SU-DHL-6 (cell line): ENCODE measurements at regions not wholly inside any gene's neighbourhood (a gene's known extent, or its start where the extent isn't known, plus 50 kb on each side); places are given as distances from the start of the nearest gene placed in this dataset.

Experiments
- H2AFZ ChIP-seq: fragments of 200-600 bp; sonication (generic); 2 replicates; pipeline ENCODE4 v1.6.1; 2014; ENCODE audit warnings: low read depth, mild to moderate bottlenecking, moderate library complexity, mixed read lengths, antibody characterized with exemption, low read length; ENCODE audit not compliant: severe bottlenecking
- H3F3A ChIP-seq: fragments of 200-600 bp; shearing (Covaris generic); 2 replicates; pipeline ENCODE4 v1.6.0; 2016; ENCODE audit warnings: antibody characterized with exemption, mild to moderate bottlenecking; ENCODE audit not compliant: insufficient read depth
- H3K27ac ChIP-seq: fragments of 200-600 bp; sonication (generic); 2 replicates; pipeline ENCODE4 v1.5.1; 2016; ENCODE audit warnings: low read depth, mild to moderate bottlenecking, low read length, moderate library complexity, mixed read lengths
- H3K27me3 ChIP-seq: fragments of 200-600 bp; sonication (generic), shearing (Covaris generic); 2 replicates; pipeline ENCODE4 v1.6.0; 2014; ENCODE audit warnings: mild to moderate bottlenecking, low read length
- H3K36me3 ChIP-seq: fragments of 200-600 bp; sonication (generic); 2 replicates; pipeline ENCODE4 v1.6.1; 2014; ENCODE audit warnings: mild to moderate bottlenecking, low read length, mixed read lengths
- H3K4me2 ChIP-seq: fragments of 300-600, 200-600 bp; shearing (Covaris generic), sonication (generic); 2 replicates; pipeline ENCODE4 v1.6.0; 2014; ENCODE audit warnings: low read length, low read depth, mild to moderate bottlenecking; ENCODE audit not compliant: poor library complexity, severe bottlenecking
- H3K4me3 ChIP-seq: fragments of 200-600 bp; sonication (generic); 2 replicates; pipeline ENCODE4 v1.5.1; 2014; ENCODE audit warnings: antibody characterized with exemption, low read length, mild to moderate bottlenecking, mixed read lengths; ENCODE audit not compliant: insufficient read depth, poor library complexity, severe bottlenecking
- H3K79me2 ChIP-seq: fragments of 200-600 bp; sonication (generic); 2 replicates; pipeline ENCODE4 v1.6.1; 2014; ENCODE audit warnings: mild to moderate bottlenecking, low read length, moderate library complexity; ENCODE audit not compliant: insufficient read depth
- H3K9ac ChIP-seq: fragments of 200-600 bp; sonication (generic); 2 replicates; pipeline ENCODE4 v1.7.0; 2014; ENCODE audit warnings: mild to moderate bottlenecking, low read length
- H3K9me2 ChIP-seq: fragments of 200-600 bp; sonication (generic); replicated peaks from 2 replicates; pipeline ENCODE4 v1.6.1; 2014; ENCODE audit warnings: low read length; ENCODE audit not compliant: insufficient read depth
- H3K9me3 ChIP-seq: fragments of 200-600 bp; sonication (generic); 2 replicates; pipeline ENCODE4 v1.6.1; 2014; ENCODE audit warnings: low read length, mixed read lengths; ENCODE audit not compliant: insufficient read depth
- H4K20me1 ChIP-seq: fragments of 200-600 bp; sonication (generic); 2 replicates; pipeline ENCODE4 v1.6.1; 2014; ENCODE audit warnings: low read depth, mild to moderate bottlenecking, antibody characterized with exemption, low read length, moderate library complexity, mixed read lengths
- EZH2phosphoT487 ChIP-seq: fragments of 200-600 bp; sonication (generic), shearing (Covaris generic); conservative IDR thresholded peaks from 2 replicates; pipeline ENCODE4 v1.6.1; 2018; ENCODE audit warnings: mild to moderate bottlenecking, antibody characterized with exemption, low read length, moderate library complexity, mixed read lengths
- TF ChIP-seq, protein P1 (sequence below): fragments of 200-600 bp; sonication (generic); IDR thresholded peaks from one replicate; pipeline ENCODE4 v1.5.1; 2017; ENCODE audit warnings: antibody characterized with exemption, mild to moderate bottlenecking, low read length, moderate library complexity; ENCODE audit not compliant: insufficient read depth, poor library complexity, severe bottlenecking

DNA sequence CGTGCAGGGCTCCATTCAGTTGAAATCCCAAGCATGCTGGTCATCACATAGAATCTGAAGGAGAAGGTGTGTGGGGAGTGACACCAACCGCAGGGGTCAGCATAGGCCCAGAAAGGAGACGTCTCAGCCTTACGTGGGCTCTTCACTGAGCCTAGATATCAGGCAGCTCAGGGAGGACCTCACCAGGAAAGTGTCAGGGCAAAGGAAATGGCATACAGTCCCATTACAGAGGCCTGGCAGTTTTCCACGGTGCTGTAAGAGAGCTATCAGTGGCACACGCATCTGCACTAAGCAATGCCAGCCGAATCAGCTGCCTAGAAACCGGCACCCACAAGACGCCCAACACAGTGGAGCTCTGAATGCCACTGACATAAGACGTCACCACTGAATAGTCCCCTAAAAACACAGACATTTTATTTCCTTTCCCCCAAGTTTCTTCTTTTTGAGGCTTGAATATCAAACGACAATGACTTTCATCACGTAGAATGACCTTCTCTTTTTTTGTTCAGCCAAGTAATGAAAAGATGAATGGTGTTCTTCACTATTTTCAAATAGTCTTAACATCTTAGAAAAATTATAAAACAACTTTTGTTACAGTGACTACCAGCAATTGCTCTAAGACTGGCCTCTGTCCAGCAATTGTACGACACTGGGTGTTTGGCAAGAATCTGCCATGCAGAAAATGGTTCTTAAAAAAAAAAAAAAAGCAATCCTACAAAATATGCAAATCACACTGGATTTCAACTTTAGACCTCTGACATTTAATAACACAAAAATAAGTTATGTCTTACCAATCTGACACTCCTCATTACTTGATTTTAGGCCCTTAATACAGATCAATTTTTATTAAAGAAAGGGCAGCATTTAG is 88.9 kb upstream of the FOXQ1 start:
- Histone ChIP-seq H3K9me2 (no peaks in the 10 kb centered on the region), H3K9ac (no peak overlapping the region), H3K4me2 (no peak overlapping the region), H3K27ac (no peak overlapping the region), H3K79me2 (no peaks in the 10 kb centered on the region), H4K20me1 (no peaks in the 10 kb centered on the region), H2AFZ (no peak overlapping the region), H3K27me3 (no peaks in the 10 kb centered on the region), H3K9me3 (no peaks in the 10 kb centered on the region), H3F3A (no peaks in the 10 kb centered on the region), H3K4me3 (no peak overlapping the region), H3K36me3 (no peaks in the 10 kb centered on the region)
- TF ChIP-seq, protein P1, sequence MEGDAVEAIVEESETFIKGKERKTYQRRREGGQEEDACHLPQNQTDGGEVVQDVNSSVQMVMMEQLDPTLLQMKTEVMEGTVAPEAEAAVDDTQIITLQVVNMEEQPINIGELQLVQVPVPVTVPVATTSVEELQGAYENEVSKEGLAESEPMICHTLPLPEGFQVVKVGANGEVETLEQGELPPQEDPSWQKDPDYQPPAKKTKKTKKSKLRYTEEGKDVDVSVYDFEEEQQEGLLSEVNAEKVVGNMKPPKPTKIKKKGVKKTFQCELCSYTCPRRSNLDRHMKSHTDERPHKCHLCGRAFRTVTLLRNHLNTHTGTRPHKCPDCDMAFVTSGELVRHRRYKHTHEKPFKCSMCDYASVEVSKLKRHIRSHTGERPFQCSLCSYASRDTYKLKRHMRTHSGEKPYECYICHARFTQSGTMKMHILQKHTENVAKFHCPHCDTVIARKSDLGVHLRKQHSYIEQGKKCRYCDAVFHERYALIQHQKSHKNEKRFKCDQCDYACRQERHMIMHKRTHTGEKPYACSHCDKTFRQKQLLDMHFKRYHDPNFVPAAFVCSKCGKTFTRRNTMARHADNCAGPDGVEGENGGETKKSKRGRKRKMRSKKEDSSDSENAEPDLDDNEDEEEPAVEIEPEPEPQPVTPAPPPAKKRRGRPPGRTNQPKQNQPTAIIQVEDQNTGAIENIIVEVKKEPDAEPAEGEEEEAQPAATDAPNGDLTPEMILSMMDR, result no peak
- no peak for TF ChIP-seq EZH2phosphoT487

DNA sequence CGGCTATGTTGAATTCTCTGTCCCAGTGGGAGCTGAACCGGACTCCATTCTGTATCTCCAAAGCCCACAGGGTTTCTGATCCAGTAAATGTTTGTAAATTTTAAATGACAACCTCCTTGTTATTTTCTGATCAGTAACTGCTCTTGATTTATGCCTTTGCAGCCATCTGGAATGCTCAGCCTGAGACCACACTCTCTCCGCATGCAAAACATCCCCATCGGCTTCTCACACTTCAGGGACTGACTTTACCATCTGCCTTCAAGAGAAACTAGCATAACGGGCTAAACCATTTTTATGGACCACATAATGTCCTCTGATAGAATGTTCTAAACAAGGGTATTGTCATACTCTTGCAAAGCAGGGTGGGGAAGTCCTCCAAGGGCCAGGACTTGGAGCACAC is 94.5 kb upstream of the FOXQ1 start:
- TF ChIP-seq, protein P1, result no peak
- TF ChIP-seq EZH2phosphoT487, result no peak
- no peaks in the 10 kb centered on the region for H3K79me2 ChIP-seq

DNA sequence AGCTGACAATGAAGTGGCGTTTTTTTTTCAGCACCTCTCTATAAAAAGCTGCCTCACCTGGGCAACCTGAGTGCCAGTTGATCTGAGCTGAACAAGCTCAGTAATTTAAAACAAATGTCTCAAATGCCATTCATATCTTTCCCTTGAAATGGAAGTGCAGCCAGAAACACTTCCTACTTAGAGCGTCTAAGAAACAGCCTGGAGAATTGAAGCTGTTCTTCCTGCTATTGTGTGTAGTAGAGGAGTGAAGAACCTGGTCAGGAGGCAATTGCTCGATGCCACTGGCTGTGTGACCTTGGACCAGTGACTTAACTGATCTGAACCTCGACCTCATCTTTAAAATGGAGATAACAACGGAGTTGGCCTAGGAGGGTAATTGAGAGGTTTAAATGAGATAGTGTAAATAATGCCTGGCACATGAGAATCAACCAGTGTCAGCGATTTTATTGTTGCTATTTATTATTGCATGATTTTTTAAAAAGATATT is 95.4 kb upstream of the FOXQ1 start:
- Histone ChIP-seq H3K9ac (no peak overlapping the region), H3K79me2 (no peaks in the 10 kb centered on the region), H3K4me2 (no peak overlapping the region), H3F3A (no peaks in the 10 kb centered on the region), H3K9me2 (no peaks in the 10 kb centered on the region), H3K4me3 (no peak overlapping the region), H3K36me3 (no peaks in the 10 kb centered on the region), H3K9me3 (no peaks in the 10 kb centered on the region), H2AFZ (no peak overlapping the region), H3K27me3 (no peaks in the 10 kb centered on the region), H3K27ac (no peak overlapping the region), H4K20me1 (no peaks in the 10 kb centered on the region)
- TF ChIP-seq, protein P1, result no peak
- no peak for TF ChIP-seq EZH2phosphoT487

More for the DNA sequence above, 94.5 kb upstream of the FOXQ1 start:
- H3K36me3 ChIP-seq, result no peaks in the 10 kb centered on the region
- no peak overlapping the region for H3K27ac ChIP-seq
- H3F3A ChIP-seq, result no peaks in the 10 kb centered on the region
- H4K20me1 ChIP-seq, result no peaks in the 10 kb centered on the region
- no peaks in the 10 kb centered on the region for H3K9me3 ChIP-seq
- H3K27me3 ChIP-seq, result no peaks in the 10 kb centered on the region
- H3K4me2 ChIP-seq, result no peak overlapping the region
- H3K9ac ChIP-seq, result no peak overlapping the region
- H3K9me2 ChIP-seq, result no peaks in the 10 kb centered on the region
- H3K4me3 ChIP-seq, result no peak overlapping the region
- no peak overlapping the region for H2AFZ ChIP-seq
